IPS-18a (cell line): ENCODE measurements at regions not wholly inside any gene's neighbourhood (a gene's known extent, or its start where the extent isn't known, plus 50 kb on each side); places are given as distances from the start of the nearest gene placed in this dataset.

Source experiments
- H3K27ac ChIP-seq: one replicate; pipeline ENCODE4 v1.5.1; 2013; ENCODE audit warnings: low read length
- H3K27me3 ChIP-seq: one replicate; pipeline ENCODE4 v1.6.1; 2013; ENCODE audit warnings: mild to moderate bottlenecking, low read length; ENCODE audit not compliant: control insufficient read depth, insufficient read depth
- H3K36me3 ChIP-seq: one replicate; pipeline ENCODE4 v1.6.1; 2013; ENCODE audit warnings: low read depth, low read length; ENCODE audit not compliant: control insufficient read depth
- H3K4me1 ChIP-seq: one replicate; pipeline ENCODE4 v1.6.1; 2013; ENCODE audit warnings: low read depth, low read length; ENCODE audit not compliant: control insufficient read depth
- H3K4me3 ChIP-seq: one replicate; pipeline ENCODE4 v1.5.1; 2013; ENCODE audit warnings: low read length
- H3K9ac ChIP-seq: one replicate; pipeline ENCODE4 v1.6.1; 2013; ENCODE audit warnings: mild to moderate bottlenecking, low read length, moderate library complexity
- H3K9me3 ChIP-seq: one replicate; pipeline ENCODE4 v1.6.1; 2013; ENCODE audit warnings: low read depth, low read length; ENCODE audit not compliant: control insufficient read depth

DNA sequence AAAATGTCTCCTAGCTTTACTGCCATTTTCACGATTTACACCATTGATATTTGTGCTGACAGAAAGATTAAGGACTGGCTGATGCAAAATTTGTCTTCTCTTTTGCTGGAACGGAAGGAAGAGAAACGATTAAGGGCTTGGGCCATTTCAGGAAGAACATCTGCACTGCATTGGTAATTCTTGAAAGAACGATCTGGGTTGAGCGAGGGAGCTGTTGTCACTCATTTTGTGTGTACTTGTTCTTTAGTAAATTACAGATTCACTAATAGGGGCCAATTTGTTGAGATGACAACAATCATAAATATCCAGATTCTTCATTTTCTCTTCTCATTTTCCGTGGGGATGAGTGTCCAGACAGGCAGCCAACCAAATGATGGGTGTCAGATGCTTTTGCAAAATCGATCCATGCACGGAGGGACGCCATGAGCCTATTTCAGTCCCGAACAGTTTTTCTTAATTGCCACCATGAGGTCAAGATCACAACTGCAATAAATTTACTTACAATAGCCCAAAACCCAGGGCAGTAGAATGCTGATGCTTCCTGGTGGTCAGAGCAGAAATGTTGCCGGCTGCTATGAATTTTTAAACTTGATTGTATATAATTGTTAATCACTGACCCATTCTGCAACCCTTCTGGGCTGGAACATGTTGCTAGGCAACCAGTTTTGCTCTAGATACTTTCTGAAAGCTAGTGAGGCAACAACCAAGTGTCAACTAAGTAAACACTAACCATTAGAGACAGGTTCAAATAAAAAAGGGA, 132.4 kb upstream of the TIAM1 start:
- no peaks in the 10 kb centered on the region for H3K36me3 ChIP-seq
- H3K9me3 ChIP-seq: no peaks in the 10 kb centered on the region
- no peaks in the 10 kb centered on the region for H3K4me1 ChIP-seq
- no peak overlapping the region for H3K9ac ChIP-seq
- H3K4me3 ChIP-seq: no peak overlapping the region
- H3K27me3 ChIP-seq: no peaks in the 10 kb centered on the region
- no peak overlapping the region for H3K27ac ChIP-seq

DNA sequence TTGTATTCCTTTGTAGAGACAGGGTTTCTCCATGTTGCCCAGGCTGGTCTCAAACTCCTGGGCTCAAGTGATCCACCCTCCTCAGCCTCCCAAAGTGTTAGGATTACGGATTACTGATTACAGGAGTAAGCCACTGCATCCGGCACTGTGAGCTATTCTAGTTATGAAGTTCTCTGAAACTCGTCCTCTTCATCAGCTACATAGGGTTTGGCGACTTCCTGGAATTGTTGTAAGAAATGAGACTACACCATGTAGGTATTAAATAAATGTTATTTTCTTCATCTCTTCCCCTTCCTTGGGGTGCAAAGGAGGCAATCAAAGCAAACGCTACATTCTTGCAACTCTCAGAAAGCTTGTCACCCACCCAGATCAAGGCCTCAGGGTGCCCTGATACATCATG, 131.2 kb upstream of the TIAM1 start:
- no peaks in the 10 kb centered on the region for H3K27me3 ChIP-seq
- H3K9me3 ChIP-seq: no peaks in the 10 kb centered on the region
- H3K4me3 ChIP-seq: no peak overlapping the region
- H3K36me3 ChIP-seq: no peaks in the 10 kb centered on the region
- H3K9ac ChIP-seq: no peak overlapping the region
- peaks cover 9% of the 10 kb centered on the region for H3K4me1 ChIP-seq
- no peak overlapping the region for H3K27ac ChIP-seq

DNA sequence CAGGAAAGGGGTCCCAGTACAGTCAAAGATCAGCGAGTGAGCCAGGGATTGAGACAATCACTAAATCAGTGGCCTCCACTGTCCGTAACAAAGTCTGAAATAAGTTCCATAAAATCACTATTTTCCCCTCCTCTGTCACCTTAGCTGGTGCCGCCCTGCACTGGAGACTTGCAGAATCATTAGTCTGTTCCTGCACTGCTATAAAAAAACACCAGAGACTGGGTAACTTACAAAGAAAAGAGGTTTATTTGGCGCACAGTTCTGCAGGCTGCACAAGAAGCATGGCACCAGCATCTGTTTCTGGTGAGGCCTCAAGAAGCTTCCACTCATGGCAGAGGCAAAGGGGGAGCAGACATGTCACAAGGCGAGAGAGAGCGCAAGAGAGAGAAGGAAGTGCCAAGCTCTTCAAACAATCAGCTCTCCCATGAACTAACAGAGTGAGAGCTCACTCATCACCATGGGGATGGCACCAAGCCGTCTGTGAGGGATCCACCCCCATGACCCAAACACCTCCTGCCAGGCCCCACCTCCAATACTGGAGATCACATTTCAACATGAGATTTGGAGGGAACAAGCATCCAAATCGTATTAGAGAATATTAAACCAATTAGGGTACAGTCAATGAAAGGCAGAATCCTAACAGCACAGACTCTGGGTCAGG, 129.8 kb upstream of the TIAM1 start:
- Histone ChIP-seq H3K9me3 (no peaks in the 10 kb centered on the region), H3K4me3 (no peak overlapping the region), H3K4me1 (peaks cover 9% of the 10 kb centered on the region), H3K27me3 (no peaks in the 10 kb centered on the region), H3K27ac (no peak overlapping the region), H3K9ac (no peak overlapping the region), H3K36me3 (no peaks in the 10 kb centered on the region)

DNA sequence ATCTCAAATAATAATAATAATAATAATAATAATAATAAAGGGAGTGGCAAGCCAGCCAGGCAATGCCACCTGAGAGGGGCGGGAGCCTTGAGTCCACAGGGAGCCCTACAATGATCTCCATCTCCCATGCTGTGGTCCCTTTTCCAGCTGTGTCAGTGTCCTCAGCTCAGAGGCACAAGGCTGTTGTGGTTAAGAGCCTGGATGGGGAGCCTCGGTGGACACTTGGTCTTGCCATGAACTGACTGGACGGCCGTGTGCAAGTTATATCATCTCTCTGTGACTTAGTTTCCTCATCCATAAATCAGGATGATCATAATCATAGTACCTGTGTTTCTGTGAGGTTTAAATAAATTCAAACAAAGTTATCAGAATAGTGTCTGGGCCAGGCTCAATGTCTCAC, 127.8 kb upstream of the TIAM1 start:
- Histone ChIP-seq H3K27me3 (no peaks in the 10 kb centered on the region), H3K27ac (no peak overlapping the region), H3K36me3 (no peaks in the 10 kb centered on the region), H3K4me3 (no peak overlapping the region), H3K9ac (no peak overlapping the region), H3K4me1 (peaks cover 9% of the 10 kb centered on the region), H3K9me3 (no peaks in the 10 kb centered on the region)

DNA sequence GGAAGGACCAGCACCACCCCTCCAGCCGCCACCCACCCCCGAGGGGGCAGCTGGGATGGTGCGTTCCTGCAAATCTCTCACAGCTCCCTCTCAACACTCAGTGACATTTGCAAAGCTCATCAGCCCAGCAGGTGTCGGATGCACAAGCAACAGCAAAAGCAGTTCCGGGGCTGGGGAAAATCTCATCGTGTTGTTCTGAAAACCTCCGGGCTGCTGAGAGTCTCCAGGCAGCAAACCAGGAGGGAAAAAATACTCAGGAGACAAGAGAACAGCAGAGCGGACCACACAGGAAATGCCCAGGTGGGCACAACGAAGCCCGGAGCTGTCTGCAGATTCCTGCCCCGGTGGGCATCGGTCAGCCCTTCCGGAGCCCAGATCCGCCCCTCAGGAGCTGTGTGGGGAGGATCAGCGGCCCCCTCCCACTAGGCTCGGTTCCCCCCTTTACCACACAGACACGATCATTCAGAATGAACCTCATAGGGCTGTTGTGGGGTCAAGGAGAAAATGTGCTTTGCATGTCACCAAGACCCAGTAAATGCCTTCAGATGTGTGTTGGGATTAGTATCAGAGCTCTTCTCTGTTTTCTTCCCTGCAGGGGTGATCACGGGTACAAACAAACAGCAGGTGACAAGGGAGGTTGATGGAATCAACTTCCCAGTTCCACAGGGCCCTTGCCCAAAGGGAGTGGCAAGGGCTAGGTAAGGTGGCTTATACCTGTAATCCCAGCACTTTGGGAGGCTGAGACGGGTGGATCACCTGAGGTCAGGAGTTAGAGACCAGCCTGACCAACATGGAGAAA, 127.0 kb upstream of the TIAM1 start:
- H3K9ac ChIP-seq: no peak overlapping the region
- H3K9me3 ChIP-seq: no peaks in the 10 kb centered on the region
- H3K4me1 ChIP-seq: peaks cover 9% of the 10 kb centered on the region
- peak overlapping the region; percentile 8 for H3K4me3 ChIP-seq
- H3K27ac ChIP-seq: no peak overlapping the region
- H3K36me3 ChIP-seq: no peaks in the 10 kb centered on the region
- no peaks in the 10 kb centered on the region for H3K27me3 ChIP-seq

DNA sequence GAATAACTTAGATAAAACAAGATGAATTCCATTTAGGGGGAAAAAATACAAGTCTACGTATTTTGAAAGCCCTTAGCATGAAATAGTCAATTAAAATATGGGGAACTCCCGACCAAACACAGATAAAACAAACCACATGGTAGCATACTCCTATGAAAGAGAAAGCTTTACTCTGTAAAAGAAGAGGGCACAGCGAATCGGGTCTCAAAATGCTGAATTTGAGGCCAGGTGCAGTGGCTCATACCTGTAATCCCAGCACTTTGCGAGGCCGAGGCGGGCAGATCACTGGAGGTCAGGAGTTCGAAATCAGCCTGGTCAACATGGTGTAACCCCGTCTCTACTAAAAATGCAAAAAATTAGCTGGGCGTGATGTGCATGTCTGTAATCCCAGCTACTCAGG, 116.9 kb upstream of the TIAM1 start:
- no peaks in the 10 kb centered on the region for H3K27me3 ChIP-seq
- H3K27ac ChIP-seq: no peak overlapping the region
- no peaks in the 10 kb centered on the region for H3K4me1 ChIP-seq
- no peak overlapping the region for H3K4me3 ChIP-seq
- H3K36me3 ChIP-seq: no peaks in the 10 kb centered on the region
- H3K9ac ChIP-seq: no peak overlapping the region
- no peaks in the 10 kb centered on the region for H3K9me3 ChIP-seq

DNA sequence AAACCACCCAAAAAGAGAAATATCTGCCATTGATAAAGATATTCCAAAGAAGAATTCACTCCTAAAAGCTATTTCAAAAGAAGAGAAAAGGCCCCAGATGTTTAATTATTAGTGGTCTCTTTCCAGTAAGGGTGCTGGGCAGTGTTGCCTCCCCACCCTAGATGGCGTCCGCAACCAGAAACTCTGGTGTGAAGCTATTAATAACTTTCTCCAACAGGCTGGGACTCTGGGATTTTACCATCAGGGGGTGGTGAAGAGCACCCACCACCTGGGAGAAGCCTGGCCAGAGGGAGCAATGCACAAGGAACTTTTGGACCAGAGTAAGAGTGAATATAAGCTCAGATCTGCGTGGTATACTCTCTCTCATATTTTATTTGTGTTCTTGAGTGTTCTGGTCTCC, 115.4 kb upstream of the TIAM1 start:
- Histone ChIP-seq H3K27ac (no peak overlapping the region), H3K4me1 (no peaks in the 10 kb centered on the region), H3K9me3 (no peaks in the 10 kb centered on the region), H3K27me3 (no peaks in the 10 kb centered on the region), H3K36me3 (no peaks in the 10 kb centered on the region), H3K9ac (no peak overlapping the region), H3K4me3 (no peak overlapping the region)

DNA sequence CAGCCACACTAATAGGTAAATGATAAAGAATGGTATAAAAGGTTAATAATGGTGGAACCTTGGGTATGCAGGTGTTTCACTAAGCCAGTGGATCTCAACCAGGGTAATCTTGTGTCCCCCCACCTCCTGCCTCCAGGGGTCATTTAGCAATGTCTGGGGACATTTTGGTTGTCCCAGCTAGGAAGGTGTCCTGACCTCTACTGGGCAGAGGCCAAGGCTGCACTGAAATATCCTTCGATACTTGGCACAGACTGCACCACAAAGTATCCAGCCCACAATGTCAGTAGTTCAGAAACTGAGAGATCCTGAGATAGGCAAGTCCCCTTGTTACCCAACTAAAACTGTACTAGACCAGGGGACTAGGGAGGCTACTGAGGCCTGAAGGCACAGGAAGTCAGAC, 113.6 kb upstream of the TIAM1 start:
- Histone ChIP-seq H3K4me3 (no peak overlapping the region), H3K9me3 (no peaks in the 10 kb centered on the region), H3K4me1 (no peaks in the 10 kb centered on the region), H3K36me3 (no peaks in the 10 kb centered on the region), H3K27ac (no peak overlapping the region), H3K27me3 (no peaks in the 10 kb centered on the region), H3K9ac (no peak overlapping the region)

DNA sequence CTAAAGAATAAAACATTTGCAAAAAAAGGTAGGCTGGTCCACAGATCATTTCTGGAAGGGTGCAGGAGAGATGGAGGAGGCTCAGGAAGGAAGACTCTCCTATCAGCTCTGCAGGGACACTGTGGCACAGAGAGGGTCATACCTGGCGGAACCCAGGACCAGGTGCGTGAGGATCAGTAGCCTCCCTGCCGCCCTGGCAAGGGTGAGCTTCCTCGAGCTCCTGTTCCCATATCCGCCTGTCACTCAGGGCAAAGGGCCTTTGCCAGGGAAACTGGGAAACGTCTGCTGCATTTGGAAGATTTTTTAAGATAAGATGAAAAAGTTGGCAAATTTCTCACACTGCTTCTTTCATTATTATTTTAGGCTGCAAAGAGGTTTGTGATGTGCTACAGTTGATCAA, 112.1 kb upstream of the TIAM1 start:
- H3K27ac ChIP-seq: no peak overlapping the region
- H3K9ac ChIP-seq: no peak overlapping the region
- H3K36me3 ChIP-seq: no peaks in the 10 kb centered on the region
- no peaks in the 10 kb centered on the region for H3K4me1 ChIP-seq
- no peaks in the 10 kb centered on the region for H3K9me3 ChIP-seq
- H3K27me3 ChIP-seq: no peaks in the 10 kb centered on the region
- no peak overlapping the region for H3K4me3 ChIP-seq

DNA sequence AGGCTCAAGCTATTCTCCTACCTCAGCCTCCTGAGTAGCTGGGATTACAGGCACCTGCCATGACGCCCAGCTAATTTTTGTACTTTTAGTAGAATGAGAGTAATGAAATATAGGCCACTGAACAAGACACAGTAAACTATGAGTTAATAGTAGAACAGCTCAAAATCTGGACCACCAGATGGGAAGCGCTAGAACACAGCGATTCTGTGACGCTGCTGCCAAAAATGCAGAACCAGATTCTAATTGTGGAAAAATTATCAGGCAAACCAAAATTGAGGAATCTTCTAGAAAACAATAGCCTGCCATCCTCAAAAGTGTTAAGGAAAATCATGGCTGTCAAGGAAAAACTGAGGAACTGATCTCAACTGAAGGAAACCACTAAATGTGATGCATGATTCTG, 111.4 kb upstream of the TIAM1 start:
- Histone ChIP-seq H3K9ac (no peak overlapping the region), H3K4me3 (no peak overlapping the region), H3K27ac (no peak overlapping the region), H3K4me1 (no peaks in the 10 kb centered on the region), H3K27me3 (no peaks in the 10 kb centered on the region), H3K9me3 (no peaks in the 10 kb centered on the region), H3K36me3 (no peaks in the 10 kb centered on the region)

DNA sequence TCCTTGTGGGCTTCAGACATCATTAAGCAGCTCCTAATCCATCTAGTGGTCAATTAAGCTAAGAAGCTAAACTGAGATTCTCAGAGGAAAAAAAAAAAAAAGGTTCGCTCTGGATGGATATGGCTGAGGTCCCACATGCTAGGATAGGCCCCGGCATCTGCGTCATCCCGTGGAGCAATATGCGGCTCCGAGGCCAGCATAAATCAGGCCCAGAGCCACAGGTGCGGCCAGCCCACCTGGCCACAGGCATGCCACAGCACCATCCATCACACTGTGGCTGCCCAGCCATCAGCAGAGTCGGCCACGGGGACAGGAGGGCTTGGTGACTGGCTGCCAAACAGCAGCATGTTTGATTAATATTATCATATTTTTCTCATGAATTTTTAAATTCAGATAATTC, 106.9 kb upstream of the TIAM1 start:
- Histone ChIP-seq H3K27ac (no peak overlapping the region), H3K9me3 (no peaks in the 10 kb centered on the region), H3K27me3 (no peaks in the 10 kb centered on the region), H3K4me3 (no peak overlapping the region), H3K9ac (no peak overlapping the region), H3K4me1 (no peaks in the 10 kb centered on the region), H3K36me3 (no peaks in the 10 kb centered on the region)
